NCI-H510A treated with DMSO at 0.1 percent for 48 hours (cell line): ENCODE measurements at regions not wholly inside any gene's neighbourhood (a gene's known extent, or its start where the extent isn't known, plus 50 kb on each side); places are given as distances from the start of the nearest gene placed in this dataset.
"Not testable (repeated sequence)": the region's sequence is repeated elsewhere in the genome, so short reads cannot be mapped to it uniquely, and the experiment has no call there.

Experiments used
- DNase-seq: peaks from one replicate; lab custom pipeline; 2025; lab: John Stamatoyannopoulos, UW

DNA sequence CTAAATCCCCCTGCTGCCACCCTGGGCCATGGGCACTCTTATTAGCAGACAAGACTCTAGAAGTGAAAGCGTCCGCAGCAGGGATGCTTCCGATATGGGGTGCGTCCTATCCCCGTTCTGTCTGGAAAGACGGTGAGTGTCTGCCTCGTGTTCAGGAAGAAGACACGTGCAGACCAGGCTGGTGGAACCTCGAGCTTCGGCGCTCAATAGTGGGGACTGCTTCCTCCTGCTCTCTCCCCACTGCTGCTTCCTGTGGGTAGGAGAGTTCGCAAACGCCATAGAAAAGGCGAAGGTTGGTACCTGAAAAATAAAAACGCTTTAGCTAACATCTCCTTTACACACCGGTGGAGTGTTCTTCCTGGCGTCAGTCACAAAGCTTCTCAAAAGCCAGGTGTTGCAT lies 67.7 kb upstream of the LYZL2 start:
- not testable (repeated sequence) for DNase-seq

DNA sequence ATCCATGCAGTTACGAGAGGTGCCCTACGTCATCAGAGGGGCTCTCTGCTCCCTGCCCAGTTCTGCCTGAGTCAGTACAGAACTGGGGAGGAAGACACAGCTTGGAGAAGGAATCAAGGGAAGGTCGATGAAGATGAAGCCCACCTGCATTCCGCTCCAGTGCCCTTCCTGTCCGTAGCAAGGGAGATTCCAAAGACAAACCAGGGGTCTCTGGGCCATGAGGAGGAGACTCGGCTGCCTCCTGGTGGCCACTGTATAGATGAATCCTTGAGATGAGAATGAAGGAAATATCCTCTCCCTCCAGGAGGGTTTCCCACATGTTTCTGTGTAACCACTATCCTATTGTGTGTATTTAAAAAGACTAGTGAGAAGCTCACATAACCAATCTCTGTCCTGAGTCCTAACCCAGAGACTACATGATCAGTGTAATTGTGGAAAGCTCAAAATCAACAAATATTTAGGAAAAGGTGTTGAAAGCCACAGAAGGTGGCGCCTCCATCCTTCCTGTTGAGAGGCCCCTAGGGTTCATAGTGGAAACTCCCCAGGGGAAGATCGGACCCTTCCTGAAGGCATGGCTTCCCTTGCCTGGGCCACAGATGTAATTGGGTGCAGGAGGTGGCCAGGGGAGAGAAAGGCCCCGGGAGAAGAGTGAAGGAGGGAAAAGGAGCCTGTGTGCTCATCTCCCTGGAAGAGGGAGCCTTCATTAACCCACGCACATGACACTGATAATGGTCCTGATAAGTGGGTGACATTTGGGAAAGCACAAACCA lies 67.0 kb upstream of the LYZL2 start:
- not testable (repeated sequence) for DNase-seq

DNA sequence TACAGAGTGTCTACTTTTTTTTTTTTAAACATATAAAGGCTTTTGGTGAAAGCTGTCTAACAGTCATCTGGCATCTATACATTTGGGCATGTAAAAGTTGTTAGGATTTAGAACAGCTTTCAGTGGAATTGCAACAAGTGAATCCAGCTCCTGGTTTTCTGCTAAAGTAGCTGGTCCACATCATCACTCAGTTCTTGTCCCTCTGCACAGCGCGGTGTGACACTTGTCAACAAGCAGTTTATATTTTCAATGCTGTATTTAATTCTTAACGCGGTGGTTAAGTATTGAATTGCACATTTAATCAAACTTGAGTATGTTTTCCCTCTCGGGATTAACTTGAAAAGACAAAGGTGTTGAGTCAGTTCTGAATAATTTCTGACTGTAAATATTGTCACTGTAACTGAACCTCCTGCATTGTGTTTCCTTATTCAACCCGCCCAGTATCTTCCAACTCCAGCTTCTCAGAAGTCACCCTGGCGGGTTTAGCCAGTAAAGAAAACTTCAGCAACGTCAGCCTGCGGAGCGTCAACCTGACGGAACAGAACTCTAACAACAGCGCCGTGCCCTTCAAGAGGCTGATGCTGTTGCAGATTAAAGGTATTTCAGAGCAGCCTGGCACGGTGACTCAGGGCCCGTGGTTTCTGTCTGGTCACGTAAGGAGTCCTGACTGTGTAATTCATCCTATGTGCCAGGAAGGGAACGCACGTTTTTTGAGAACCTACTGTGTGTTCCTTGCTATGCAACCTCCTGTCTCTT lies 66.1 kb upstream of the LYZL2 start:
- DNase-seq = not testable (repeated sequence)

DNA sequence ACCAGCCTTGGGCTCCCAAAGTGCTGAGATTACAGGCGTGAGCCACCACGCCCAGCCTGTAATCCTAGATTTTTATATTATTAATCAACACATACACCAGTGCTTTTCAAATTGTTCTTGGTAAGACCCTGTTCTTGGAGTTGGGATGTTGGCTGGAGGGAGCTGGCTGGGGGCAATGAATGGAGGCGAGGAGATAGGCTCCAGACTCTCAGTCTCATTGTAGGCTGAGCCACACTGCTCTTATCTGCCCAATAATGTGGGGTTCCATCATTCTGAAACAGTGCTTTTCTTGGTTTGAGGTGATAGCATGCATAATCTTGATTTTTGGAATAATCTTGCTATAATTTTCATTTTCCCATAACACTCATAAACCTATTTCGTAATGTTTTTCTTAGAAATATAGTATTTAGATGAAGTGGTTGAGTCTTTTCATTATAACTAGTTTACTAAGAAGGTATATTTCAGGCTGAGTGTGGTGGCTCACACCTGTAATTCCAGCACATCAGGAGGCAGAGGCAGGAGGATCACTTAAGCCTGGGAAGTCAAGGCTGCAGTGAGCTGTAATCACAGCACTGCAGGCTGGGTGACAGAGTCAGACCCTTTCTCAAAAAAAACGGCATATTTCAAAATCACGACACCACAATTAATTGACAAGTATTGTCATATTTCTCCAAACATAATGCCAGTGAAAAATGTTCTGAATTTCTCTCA lies 65.1 kb upstream of the LYZL2 start:
- DNase-seq = no peak

DNA sequence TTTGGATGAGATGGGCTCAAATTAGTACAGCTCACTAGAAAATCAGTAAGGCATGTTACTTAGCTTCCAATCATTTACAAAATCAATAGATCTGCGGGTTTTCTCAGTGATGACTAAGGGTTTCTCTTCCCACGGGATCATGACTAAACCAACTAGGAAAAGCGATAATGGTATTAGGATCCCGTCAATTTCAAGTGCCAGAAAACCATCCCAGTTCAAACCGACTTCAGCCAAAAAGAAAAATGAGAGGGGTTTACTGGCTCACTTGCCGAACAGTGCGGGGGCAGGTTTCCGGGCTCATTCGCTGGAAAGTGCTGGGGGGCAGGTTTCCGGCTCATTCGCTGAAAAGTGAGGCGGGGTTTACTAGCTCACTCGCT lies 62.1 kb upstream of the LYZL2 start:
- no peak for DNase-seq

DNA sequence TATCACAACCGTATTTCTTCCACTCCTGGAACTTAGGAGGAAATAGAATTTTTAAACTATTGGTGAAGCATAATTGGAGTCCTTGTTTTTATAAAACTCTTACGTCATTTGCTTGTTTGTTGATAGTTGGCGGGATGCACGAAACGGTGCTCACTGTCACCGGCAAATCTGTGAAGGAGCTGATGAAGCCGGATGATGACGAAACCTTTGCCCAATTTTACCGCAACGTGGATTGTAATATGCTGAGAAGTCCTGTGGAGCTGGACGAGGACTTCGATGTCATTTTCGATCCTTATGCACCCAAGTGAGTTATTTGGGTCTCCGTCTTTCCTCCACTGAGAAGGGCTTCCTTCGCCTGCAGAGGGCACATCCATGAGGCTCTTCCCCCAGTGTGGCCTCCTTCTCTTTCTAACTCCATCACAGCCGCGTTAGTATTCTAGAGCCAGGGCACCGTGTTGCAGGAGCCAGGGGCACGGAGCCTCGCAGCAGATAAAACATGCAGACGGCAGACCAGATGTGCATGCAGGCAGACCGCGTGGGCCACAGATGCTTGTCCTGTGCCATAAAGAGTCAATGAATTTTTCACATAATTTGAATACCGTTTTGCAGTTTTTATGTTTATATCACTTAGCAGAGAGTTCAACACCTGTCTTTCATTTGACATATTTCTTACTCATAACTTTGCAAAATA lies 61.5 kb upstream of the LYZL2 start:
- DNase-seq = not testable (repeated sequence)

DNA sequence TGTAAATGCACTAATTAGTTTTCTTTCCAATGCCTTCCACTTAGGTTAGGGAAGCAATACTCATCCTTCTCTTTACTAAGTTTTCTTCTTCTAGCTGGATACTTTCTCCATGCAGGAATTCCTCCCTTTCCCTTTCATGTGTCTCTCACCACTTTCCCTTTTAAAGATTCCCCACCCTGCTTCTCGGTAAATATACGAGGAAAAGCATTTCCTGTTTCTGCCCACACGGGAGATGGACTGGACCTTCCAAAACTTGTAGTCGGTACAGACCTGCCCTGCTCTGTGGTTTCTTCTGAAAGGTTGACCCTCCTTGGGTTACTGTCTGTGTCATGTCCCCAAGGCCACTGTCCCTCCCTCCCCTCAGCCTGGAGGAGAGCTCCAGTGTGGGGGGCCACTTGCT lies 58.9 kb upstream of the LYZL2 start:
- no peak for DNase-seq

DNA sequence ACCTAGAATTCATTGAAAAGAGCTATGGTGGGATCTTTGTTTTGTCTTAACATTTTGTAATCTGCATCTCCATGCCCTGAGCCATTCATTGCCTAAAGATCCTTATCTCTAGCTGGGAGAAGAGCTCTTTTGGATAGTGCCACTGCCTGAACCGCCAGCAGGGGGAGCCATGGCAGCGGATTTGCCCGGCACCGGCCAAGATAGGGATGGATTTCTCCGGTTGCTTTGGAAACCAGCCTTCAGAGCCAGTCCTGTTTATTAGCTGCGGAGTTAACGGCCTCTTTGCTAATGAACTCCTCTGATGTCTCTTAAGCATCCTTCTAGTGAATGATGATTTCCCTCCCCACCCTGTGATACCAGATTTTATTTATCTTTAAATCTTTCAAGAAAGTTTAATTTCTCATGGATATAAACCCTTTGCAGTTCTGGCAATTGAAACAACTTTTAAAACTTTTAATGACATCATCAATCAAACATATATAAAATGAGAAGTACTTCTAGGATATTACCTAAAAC lies 58.2 kb upstream of the LYZL2 start:
- DNase-seq = peak; percentile 43

DNA sequence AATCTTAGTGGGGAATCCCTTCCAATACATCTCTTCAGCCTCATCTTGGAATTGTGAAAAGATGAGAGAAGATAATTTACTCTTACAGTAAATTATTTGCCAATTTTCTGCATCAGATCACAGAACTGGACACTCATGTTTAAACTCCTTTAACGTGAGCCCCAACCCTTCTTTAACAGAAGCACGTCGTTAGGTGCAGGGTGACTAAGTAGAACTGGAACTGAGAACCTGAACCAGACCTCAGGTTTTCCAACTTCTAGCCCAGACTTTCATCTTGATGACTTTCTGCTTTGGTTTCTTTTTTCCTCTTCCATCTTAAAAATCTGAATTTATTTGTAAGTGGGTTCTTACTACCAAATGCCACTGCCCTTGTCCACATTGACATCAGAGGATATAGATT lies 57.2 kb upstream of the LYZL2 start:
- no peak for DNase-seq

DNA sequence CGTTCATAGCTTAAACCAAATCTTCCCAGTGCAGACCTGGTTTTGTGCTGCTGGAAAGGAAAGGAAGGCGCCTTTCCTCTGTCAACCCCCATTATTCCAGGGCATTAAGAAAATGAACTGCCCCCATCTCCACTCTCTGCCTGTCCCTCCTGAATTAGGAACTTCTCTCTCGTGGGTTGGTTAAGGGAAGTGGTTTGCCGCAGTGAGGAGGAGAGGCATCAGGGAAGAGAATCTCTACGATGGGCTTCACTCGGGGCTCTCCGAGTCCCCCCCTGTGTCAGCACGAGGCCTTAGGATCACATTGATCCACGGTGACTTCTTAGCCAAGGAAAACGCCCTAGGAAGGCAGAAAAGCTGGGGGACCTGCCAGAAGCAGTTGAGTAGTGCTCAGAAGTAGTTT lies 53.9 kb upstream of the LYZL2 start:
- no peak for DNase-seq

DNA sequence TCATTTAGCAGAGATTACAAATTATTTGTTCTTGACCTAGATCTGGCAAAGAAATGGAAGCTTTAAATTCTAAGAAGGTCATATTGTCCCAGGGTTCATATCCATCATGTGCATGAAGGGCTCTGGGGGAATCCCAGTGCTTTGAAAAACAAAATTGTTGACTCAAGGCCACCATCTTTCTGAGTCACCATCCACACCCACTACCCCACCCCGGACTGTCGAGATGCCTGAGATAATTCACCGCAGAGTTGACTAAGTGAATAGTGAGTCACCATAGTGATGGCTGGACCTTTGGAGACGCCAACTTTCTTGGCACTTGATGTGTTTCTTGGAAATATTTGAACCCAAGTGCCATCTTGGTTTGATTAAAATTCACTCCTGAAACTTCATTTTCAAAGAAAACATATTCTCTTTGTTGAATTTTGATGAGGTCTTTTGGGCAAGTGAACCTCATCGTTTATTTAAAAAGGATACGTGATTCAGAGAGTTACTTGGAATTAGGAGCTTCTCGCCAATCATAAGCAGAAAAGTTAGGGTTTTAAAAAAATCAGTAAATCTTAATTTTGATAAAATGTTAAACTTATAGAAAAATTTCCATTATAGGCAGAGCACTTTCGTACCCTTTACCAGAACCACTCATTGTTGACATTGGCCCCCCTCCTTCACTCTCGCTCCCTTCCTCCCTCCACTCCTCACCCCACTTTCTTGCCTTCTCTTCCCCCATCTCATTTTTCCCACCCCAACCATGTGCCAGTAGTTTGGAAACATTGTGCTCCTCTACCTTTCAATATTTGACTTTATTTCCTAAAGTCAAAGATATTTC lies 53.0 kb upstream of the LYZL2 start:
- DNase-seq = not testable (repeated sequence)

DNA sequence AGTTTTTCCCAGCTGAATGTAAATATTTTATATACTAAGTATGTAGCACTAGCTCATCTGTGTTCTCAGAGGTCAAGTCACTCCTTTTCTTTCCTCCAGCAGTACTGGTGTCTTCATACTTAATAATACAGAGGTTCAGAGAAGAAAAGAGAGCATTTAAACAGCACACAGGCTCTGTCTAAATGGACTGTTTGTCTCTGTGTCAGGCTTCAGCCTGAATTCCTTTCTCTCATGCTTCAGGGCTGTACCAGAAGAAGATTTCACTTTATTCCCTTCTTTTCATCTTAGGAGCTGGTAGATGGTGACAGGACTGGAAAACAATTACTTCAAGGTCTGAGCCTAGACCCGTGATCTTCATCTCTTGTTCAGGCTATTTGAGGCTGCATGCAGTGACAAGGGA lies 51.4 kb upstream of the LYZL2 start:
- no peak for DNase-seq
